ENCODE measurements at regions not wholly inside any gene's neighbourhood (a gene's known extent, or its start where the extent isn't known, plus 50 kb on each side); places are given as distances from the start of the nearest gene placed in this dataset.

DNA sequence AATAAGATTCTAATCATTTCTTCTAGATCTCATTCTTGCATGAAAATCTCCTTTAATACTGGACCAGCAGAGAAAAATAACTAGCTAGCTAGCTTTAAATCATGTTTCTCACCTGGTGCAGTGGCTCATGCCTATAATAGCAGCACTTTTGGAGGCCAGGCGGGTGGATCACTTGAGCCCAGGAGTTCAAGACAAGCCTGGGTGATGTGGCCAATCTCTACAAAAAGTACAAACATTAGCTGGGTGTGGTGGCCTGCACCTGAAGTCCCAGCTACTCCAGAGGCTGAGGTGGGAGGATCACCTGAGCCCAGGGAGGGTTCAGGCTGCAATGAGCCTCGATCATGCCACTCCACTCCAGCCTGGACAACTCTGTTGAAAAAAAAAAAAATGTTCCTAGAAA, 99.2 kb downstream of the BAMBI start:
- TF ChIP-seq, protein P1, sequence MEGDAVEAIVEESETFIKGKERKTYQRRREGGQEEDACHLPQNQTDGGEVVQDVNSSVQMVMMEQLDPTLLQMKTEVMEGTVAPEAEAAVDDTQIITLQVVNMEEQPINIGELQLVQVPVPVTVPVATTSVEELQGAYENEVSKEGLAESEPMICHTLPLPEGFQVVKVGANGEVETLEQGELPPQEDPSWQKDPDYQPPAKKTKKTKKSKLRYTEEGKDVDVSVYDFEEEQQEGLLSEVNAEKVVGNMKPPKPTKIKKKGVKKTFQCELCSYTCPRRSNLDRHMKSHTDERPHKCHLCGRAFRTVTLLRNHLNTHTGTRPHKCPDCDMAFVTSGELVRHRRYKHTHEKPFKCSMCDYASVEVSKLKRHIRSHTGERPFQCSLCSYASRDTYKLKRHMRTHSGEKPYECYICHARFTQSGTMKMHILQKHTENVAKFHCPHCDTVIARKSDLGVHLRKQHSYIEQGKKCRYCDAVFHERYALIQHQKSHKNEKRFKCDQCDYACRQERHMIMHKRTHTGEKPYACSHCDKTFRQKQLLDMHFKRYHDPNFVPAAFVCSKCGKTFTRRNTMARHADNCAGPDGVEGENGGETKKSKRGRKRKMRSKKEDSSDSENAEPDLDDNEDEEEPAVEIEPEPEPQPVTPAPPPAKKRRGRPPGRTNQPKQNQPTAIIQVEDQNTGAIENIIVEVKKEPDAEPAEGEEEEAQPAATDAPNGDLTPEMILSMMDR (IDR thresholded peaks at IDR 0.05; ENCODE audit: low read length), result no peak
- no peak for TF ChIP-seq EZH2phosphoT487 (IDR thresholded peaks at IDR 0.05; ENCODE audit: low read length)
- TF ChIP-seq EZH2 (optimal IDR thresholded peaks at IDR 0.05; ENCODE audit: low read depth, low read length), result no peak
